Cardiac fibroblast (primary cell): ENCODE measurements at regions not wholly inside any gene's neighbourhood (a gene's known extent, or its start where the extent isn't known, plus 50 kb on each side); places are given as distances from the start of the nearest gene placed in this dataset.
"Not testable (repeated sequence)": the region's sequence is repeated elsewhere in the genome, so short reads cannot be mapped to it uniquely, and the experiment has no call there.

Source experiments
- DNase-seq, 2 donors: peaks; one replicate each; pipeline versions ENCODE4 v3.0.0 to v3.0.0-alpha.2; 2010; ENCODE audit warnings: low read depth in 2 of 2
- H3K4me3 ChIP-seq, 2 donors: replicated peaks in 1 of 2; 1 replicate in 1 of 2; 2 replicates in 1 of 2; pipeline ENCODE4 v1.5.1; 2011; ENCODE audit warnings: low read depth in 2 of 2, low read length in 2 of 2, mild to moderate bottlenecking in 2 of 2, moderate library complexity in 1 of 2
- CTCF ChIP-seq: IDR thresholded peaks from one replicate; pipeline ENCODE4 v1.5.1; 2011; ENCODE audit warnings: low read depth, mild to moderate bottlenecking, low read length, inconsistent platforms

- TF ChIP-seq CTCF: no peak
- DNase-seq: peak in 1 of 2 donors; percentile 16
- no peak overlapping the region for H3K4me3 ChIP-seq
Measured at GRCh38 chr10:21424459-21424861, 101.0 kb downstream of the SKIDA1 start.

- H3K4me3 ChIP-seq: no peak overlapping the region
- TF ChIP-seq CTCF: no peak
Measured at GRCh38 chr10:21423850-21424249, 101.6 kb downstream of the SKIDA1 start.

GRCh38 chr10:21423338-21423737 is 102.1 kb downstream of the SKIDA1 start:
- H3K4me3 ChIP-seq: no peak overlapping the region
- no peak for TF ChIP-seq CTCF
- no peak for DNase-seq

More at GRCh38 chr10:21423850-21424249, 101.6 kb downstream of the SKIDA1 start:
- no peak for DNase-seq

GRCh38 chr10:21421794-21422193 is 103.7 kb downstream of the SKIDA1 start:
- TF ChIP-seq CTCF: no peak
- no peak overlapping the region for H3K4me3 ChIP-seq
- no peak for DNase-seq

GRCh38 chr10:21421016-21421415 is 104.5 kb downstream of the SKIDA1 start:
- H3K4me3 ChIP-seq: no peak overlapping the region
- DNase-seq: no peak
- TF ChIP-seq CTCF: no peak

GRCh38 chr10:21418981-21419576 is 106.4 kb downstream of the SKIDA1 start:
- peak; percentile 39 to 55 for DNase-seq
- not testable (repeated sequence) for H3K4me3 ChIP-seq

- H3K4me3 ChIP-seq: no peak overlapping the region
- TF ChIP-seq CTCF: no peak
- DNase-seq: no peak
Measured at GRCh38 chr10:21417172-21417712, 108.2 kb downstream of the SKIDA1 start.
